IMR-90 (cell line): ENCODE measurements at regions not wholly inside any gene's neighbourhood (a gene's known extent, or its start where the extent isn't known, plus 50 kb on each side); places are given as distances from the start of the nearest gene placed in this dataset.

Experiments used
- ATAC-seq: fragments of 200-7000 bp; cut with Tn5 transposase; 2 replicates; pipeline ENCODE4 v1.9.1; 2020; ENCODE audit warnings: low read depth, mild to moderate bottlenecking, moderate library complexity
- BruUV-seq: library from RNA; stranded (reverse); fragments of 400-500 nt; replicated peaks from 2 replicates; lab custom pipeline; 2021; lab: Mats Ljungman, UMichigan
- CTCF ChIA-PET: fragments of 300-600 bp; formaldehyde crosslinking; extraction: SDS; loops from one replicate; lab custom pipeline; 2021; ENCODE audit warnings: antibody characterized with exemption; lab: Yijun Ruan, JAX
- POLR2A ChIA-PET: fragments of 300-600 bp; sonication (Branson Sonifier 250); formaldehyde crosslinking; loops from one replicate; lab custom pipeline; 2022; ENCODE audit warnings: antibody characterized with exemption; ENCODE audit not compliant: unreplicated experiment; lab: Charles Lee
- DNase-seq: peaks from one replicate; pipeline ENCODE4 v3.0.0; 2013
- H2AFZ ChIP-seq: replicated peaks from 2 replicates; pipeline ENCODE3; 2013; ENCODE audit warnings: low read length, mild to moderate bottlenecking; ENCODE audit not compliant: poor library complexity
- H2AK5ac ChIP-seq: 2 replicates; pipeline ENCODE4 v1.6.1; 2013; ENCODE audit warnings: low read depth, low read length, inconsistent platforms
- H2AK9ac ChIP-seq: replicated peaks from 2 replicates; pipeline ENCODE3; 2013; ENCODE audit warnings: mild to moderate bottlenecking, low read depth, low read length, moderate library complexity; ENCODE audit not compliant: poor library complexity
- H2BK120ac ChIP-seq: 2 replicates; pipeline ENCODE4 v1.6.1; 2013; ENCODE audit warnings: low read depth, low read length, inconsistent platforms
- H2BK15ac ChIP-seq: 3 replicates; pipeline ENCODE4 v1.6.1; 2013; ENCODE audit warnings: low read depth, low read length, inconsistent platforms
- H2BK20ac ChIP-seq: 2 replicates; pipeline ENCODE4 v1.6.1; 2013; ENCODE audit warnings: low read depth, mild to moderate bottlenecking, inconsistent platforms, low read length, moderate library complexity
- H2BK5ac ChIP-seq: 2 replicates; pipeline ENCODE4 v1.6.1; 2013; ENCODE audit warnings: mild to moderate bottlenecking, low read depth, low read length, inconsistent platforms; ENCODE audit not compliant: poor library complexity, severe bottlenecking
- H3K14ac ChIP-seq: replicated peaks from 2 replicates; pipeline ENCODE4 v1.6.1; 2013; ENCODE audit warnings: low read depth, low read length, inconsistent platforms
- H3K18ac ChIP-seq: 2 replicates; pipeline ENCODE4 v1.6.1; 2013; ENCODE audit warnings: low read depth, low read length, control low read depth
- H3K23ac ChIP-seq: 2 replicates; pipeline ENCODE4 v1.6.1; 2013; ENCODE audit warnings: low read depth, low read length, inconsistent platforms
- H3K27ac ChIP-seq: 2 replicates; pipeline ENCODE4 v1.5.1; 2013; ENCODE audit warnings: mild to moderate bottlenecking, control low read depth, low read length; ENCODE audit not compliant: insufficient read depth
- H3K27me3 ChIP-seq: 2 replicates; pipeline ENCODE4 v1.6.1; 2013; ENCODE audit warnings: low read length; ENCODE audit not compliant: control insufficient read depth, insufficient read depth
- H3K36me3 ChIP-seq: 2 replicates; pipeline ENCODE4 v1.6.1; 2013; ENCODE audit warnings: low read length, mixed read lengths; ENCODE audit not compliant: control insufficient read depth, insufficient read depth
- H3K4ac ChIP-seq: 2 replicates; pipeline ENCODE4 v1.6.1; 2013; ENCODE audit warnings: low read depth, low read length, inconsistent platforms
- H3K4me1 ChIP-seq: 2 replicates; pipeline ENCODE4 v1.6.1; 2013; ENCODE audit warnings: low read length, mixed read lengths; ENCODE audit not compliant: control insufficient read depth, insufficient read depth
- H3K4me2 ChIP-seq: 2 replicates; pipeline ENCODE4 v1.6.1; 2013; ENCODE audit warnings: low read depth, mild to moderate bottlenecking, control low read depth, low read length, moderate library complexity
- H3K4me3 ChIP-seq: 2 replicates; pipeline ENCODE4 v1.5.1; 2013; ENCODE audit warnings: low read depth, mild to moderate bottlenecking, control low read depth, low read length, moderate library complexity; ENCODE audit not compliant: insufficient read depth
- H3K56ac ChIP-seq: 2 replicates; pipeline ENCODE4 v1.6.1; 2013; ENCODE audit warnings: low read length, inconsistent platforms; ENCODE audit not compliant: insufficient read depth; ENCODE audit errors: extremely low read depth
- H3K79me1 ChIP-seq, 2 experiments: 2 replicates each; pipeline ENCODE4 v1.6.1; 2013; ENCODE audit warnings: low read length in 2 of 2, inconsistent platforms in 1 of 2, low read depth in 1 of 2
- H3K9ac ChIP-seq: 2 replicates; pipeline ENCODE4 v1.6.1; 2013; ENCODE audit warnings: low read depth, low read length, control low read depth
- H3K9me1 ChIP-seq: 2 replicates; pipeline ENCODE4 v1.6.1; 2013; ENCODE audit warnings: low read length, inconsistent platforms; ENCODE audit not compliant: insufficient read depth
- H3K9me3 ChIP-seq: 2 replicates; pipeline ENCODE4 v1.6.1; 2013; ENCODE audit warnings: low read length; ENCODE audit not compliant: control insufficient read depth, insufficient read depth
- H4K20me1 ChIP-seq: 2 replicates; pipeline ENCODE4 v1.6.1; 2013; ENCODE audit warnings: low read length, inconsistent platforms; ENCODE audit not compliant: insufficient read depth
- H4K5ac ChIP-seq: 2 replicates; pipeline ENCODE4 v1.6.1; 2013; ENCODE audit warnings: mild to moderate bottlenecking, low read depth, low read length, control low read depth
- H4K8ac ChIP-seq, 2 experiments: 2 replicates each; pipeline ENCODE4 v1.6.1; 2013; ENCODE audit warnings: low read depth in 2 of 2, low read length in 2 of 2, control low read depth in 1 of 2, inconsistent platforms in 1 of 2
- H4K91ac ChIP-seq: 2 replicates; pipeline ENCODE4 v1.6.1; 2013; ENCODE audit warnings: low read depth, low read length, inconsistent platforms; ENCODE audit not compliant: insufficient read depth
- BHLHE40 ChIP-seq: fragments of 150-350 bp; IDR thresholded peaks from 2 replicates; pipeline ENCODE4 v1.6.1; 2016; ENCODE audit warnings: mild to moderate bottlenecking, low read depth, low read length
- CEBPB ChIP-seq: IDR thresholded peaks from 2 replicates; pipeline ENCODE4 v1.6.1; 2012; ENCODE audit warnings: low read depth, low read length, improper control_type of control experiment
- FOS ChIP-seq: fragments of 150-350 bp; IDR thresholded peaks from 2 replicates; pipeline ENCODE4 v1.6.1; 2016; ENCODE audit warnings: low read depth, low read length
- MAFK ChIP-seq: IDR thresholded peaks from 2 replicates; pipeline ENCODE4 v1.6.1; 2012; ENCODE audit warnings: low read depth, low read length, improper control_type of control experiment
- MAZ ChIP-seq: IDR thresholded peaks from 2 replicates; pipeline ENCODE4 v1.6.1; 2012; ENCODE audit warnings: low read depth, mild to moderate bottlenecking, low read length, improper control_type of control experiment, moderate library complexity, borderline replicate concordance
- MXI1 ChIP-seq: IDR thresholded peaks from 2 replicates; pipeline ENCODE4 v1.6.1; 2012; ENCODE audit warnings: low read depth, mild to moderate bottlenecking, low read length, moderate library complexity, borderline replicate concordance
- NFE2L2 ChIP-seq: fragments of 150-350 bp; IDR thresholded peaks from 2 replicates; pipeline ENCODE4 v1.6.1; 2016; ENCODE audit warnings: low read depth, mild to moderate bottlenecking, low read length
- RAD21 ChIP-seq: IDR thresholded peaks from 2 replicates; pipeline ENCODE4 v1.6.1; 2012; ENCODE audit warnings: low read length, improper control_type of control experiment
- RCOR1 ChIP-seq: IDR thresholded peaks from 2 replicates; pipeline ENCODE4 v1.6.1; 2012; ENCODE audit warnings: mild to moderate bottlenecking, low read length, improper control_type of control experiment; ENCODE audit not compliant: insufficient replicate concordance
- RFX5 ChIP-seq: IDR thresholded peaks from 2 replicates; pipeline ENCODE4 v1.8.0; 2012; ENCODE audit warnings: low read depth, mild to moderate bottlenecking, low read length, moderate library complexity
- SMC3 ChIP-seq: fragments of 150-350 bp; IDR thresholded peaks from 2 replicates; pipeline ENCODE4 v1.6.1; 2016; ENCODE audit warnings: low read depth, mild to moderate bottlenecking, antibody characterized with exemption, low read length, moderate library complexity
- WGBS, 2 experiments: methylation state at CpG; one replicate each; pipeline versions ENCODE4 v1.1.5 to v1.1.7; 2013; ENCODE audit warnings: missing lambda C conversion rate in 2 of 2; ENCODE audit not compliant: insufficient read length in 1 of 2; ENCODE audit errors: extremely low coverage in 2 of 2; 5-methylcytosine and 5-hydroxymethylcytosine counted together
- dilution Hi-C: fragments of 300-500 bp; cut with HindIII; formaldehyde crosslinking; loops from one replicate; pipeline ENCODE4 v1.14.3; 2018; ENCODE audit warnings: low sequenced_read_pairs; ENCODE audit not compliant: unreplicated experiment
- in situ Hi-C: fragments of 300-500 bp; cut with MboI; formaldehyde crosslinking; loops from 3 replicates; pipeline ENCODE4 v1.14.3; 2019; ENCODE audit warnings: low sequenced_read_pairs, inconsistent platforms, mixed read lengths
- intact Hi-C: fragments of 100-400 bp; cut with micrococcal nuclease; formaldehyde crosslinking; loops from 2 replicates; pipeline ENCODE4 v1.10.0; 2022
- TF ChIP-seq, protein P1 (sequence below): fragments of 150-350 bp; IDR thresholded peaks from 2 replicates; pipeline ENCODE4 v1.6.1; 2017; ENCODE audit warnings: mild to moderate bottlenecking, antibody characterized with exemption, low read length, low read depth
- TF ChIP-seq, protein P2 (sequence below): fragments of 150-350 bp; IDR thresholded peaks from 2 replicates; pipeline ENCODE4 v1.6.1; 2016; ENCODE audit warnings: low read depth, mild to moderate bottlenecking, low read length, moderate library complexity, borderline replicate concordance
- TF ChIP-seq, protein P3 (sequence below): conservative IDR thresholded peaks from 2 replicates; pipeline ENCODE4 v1.5.1; 2012; ENCODE audit warnings: mild to moderate bottlenecking, low read depth, low read length, improper control_type of control experiment

DNA sequence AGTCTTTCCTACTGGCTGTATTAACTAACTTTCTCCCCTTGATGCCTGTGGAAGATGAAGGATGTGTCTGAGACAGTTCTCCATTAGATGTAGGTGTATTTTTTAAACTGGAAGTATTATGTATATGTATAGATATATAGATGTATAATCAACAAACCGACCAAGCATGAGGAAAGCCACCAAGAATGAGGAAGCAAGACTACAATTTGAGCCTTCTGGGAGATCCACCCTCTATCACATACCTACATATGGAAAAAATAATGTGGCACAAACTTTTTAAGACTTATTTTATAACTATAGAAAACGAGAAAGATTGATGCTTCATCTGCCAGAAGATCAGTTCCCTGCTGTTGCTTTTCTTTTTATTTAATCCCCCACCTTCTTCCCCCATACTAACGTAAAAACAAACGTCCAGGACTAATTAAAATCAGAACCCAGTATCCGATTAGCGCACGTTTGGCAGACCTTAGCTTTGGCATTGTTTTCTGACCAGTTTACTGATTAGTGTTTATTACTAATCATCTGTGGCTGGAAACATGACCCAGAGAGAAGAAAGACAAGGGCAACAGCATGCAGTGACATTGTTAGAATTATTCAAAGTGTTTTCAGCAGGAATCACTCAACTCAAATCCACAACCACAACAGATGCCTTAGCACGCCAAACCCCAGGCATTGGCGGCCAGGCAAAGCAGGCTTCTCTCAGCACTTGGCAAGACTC is 490.2 kb downstream of the EBF1 start:
- H4K20me1 ChIP-seq: no peaks in the 10 kb centered on the region
- H3K36me3 ChIP-seq: no peaks in the 10 kb centered on the region
- CTCF ChIA-PET: no interaction called here
- H3K56ac ChIP-seq: no peak overlapping the region
- no peak overlapping the region for H2AFZ ChIP-seq
- H4K8ac ChIP-seq: no peak overlapping the region
- no peak overlapping the region for H2AK5ac ChIP-seq
- H3K9ac ChIP-seq: no peak overlapping the region
- H3K18ac ChIP-seq: no peak overlapping the region
- no TSS peak for BruUV-seq
- H2BK15ac ChIP-seq: no peak overlapping the region
- H4K91ac ChIP-seq: no peak overlapping the region
- in situ Hi-C loops: no loop called here
- TF ChIP-seq MAFK (no peak), RFX5 (no peak), BHLHE40 (no peak), SMC3 (no peak), FOS (no peak), CEBPB (no peak), MXI1 (no peak), RCOR1 (no peak), MAZ (no peak), RAD21 (no peak), NFE2L2 (no peak)
- TF ChIP-seq, protein P1, sequence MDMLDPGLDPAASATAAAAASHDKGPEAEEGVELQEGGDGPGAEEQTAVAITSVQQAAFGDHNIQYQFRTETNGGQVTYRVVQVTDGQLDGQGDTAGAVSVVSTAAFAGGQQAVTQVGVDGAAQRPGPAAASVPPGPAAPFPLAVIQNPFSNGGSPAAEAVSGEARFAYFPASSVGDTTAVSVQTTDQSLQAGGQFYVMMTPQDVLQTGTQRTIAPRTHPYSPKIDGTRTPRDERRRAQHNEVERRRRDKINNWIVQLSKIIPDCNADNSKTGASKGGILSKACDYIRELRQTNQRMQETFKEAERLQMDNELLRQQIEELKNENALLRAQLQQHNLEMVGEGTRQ: no peak
- TF ChIP-seq, protein P2, sequence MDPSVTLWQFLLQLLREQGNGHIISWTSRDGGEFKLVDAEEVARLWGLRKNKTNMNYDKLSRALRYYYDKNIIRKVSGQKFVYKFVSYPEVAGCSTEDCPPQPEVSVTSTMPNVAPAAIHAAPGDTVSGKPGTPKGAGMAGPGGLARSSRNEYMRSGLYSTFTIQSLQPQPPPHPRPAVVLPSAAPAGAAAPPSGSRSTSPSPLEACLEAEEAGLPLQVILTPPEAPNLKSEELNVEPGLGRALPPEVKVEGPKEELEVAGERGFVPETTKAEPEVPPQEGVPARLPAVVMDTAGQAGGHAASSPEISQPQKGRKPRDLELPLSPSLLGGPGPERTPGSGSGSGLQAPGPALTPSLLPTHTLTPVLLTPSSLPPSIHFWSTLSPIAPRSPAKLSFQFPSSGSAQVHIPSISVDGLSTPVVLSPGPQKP: no peak
- TF ChIP-seq, protein P3, sequence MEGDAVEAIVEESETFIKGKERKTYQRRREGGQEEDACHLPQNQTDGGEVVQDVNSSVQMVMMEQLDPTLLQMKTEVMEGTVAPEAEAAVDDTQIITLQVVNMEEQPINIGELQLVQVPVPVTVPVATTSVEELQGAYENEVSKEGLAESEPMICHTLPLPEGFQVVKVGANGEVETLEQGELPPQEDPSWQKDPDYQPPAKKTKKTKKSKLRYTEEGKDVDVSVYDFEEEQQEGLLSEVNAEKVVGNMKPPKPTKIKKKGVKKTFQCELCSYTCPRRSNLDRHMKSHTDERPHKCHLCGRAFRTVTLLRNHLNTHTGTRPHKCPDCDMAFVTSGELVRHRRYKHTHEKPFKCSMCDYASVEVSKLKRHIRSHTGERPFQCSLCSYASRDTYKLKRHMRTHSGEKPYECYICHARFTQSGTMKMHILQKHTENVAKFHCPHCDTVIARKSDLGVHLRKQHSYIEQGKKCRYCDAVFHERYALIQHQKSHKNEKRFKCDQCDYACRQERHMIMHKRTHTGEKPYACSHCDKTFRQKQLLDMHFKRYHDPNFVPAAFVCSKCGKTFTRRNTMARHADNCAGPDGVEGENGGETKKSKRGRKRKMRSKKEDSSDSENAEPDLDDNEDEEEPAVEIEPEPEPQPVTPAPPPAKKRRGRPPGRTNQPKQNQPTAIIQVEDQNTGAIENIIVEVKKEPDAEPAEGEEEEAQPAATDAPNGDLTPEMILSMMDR: no peak
- H3K9me1 ChIP-seq: no peaks in the 10 kb centered on the region
- no peak overlapping the region for H3K14ac ChIP-seq
- H2BK20ac ChIP-seq: no peak overlapping the region
- intact Hi-C loops: no loop called here
- no peak overlapping the region for H2BK5ac ChIP-seq
- POLR2A ChIA-PET: no interaction called here
- ATAC-seq: no peak
- no peaks in the 10 kb centered on the region for H3K79me1 ChIP-seq
- H3K27me3 ChIP-seq: no peaks in the 10 kb centered on the region
- H3K4me3 ChIP-seq: no peak overlapping the region
- no CpG with 5 or more reads among the region's 9 CpGs for WGBS, 2 experiments
- H2BK120ac ChIP-seq: no peak overlapping the region
- no peaks in the 10 kb centered on the region for H3K4me1 ChIP-seq
- no peak overlapping the region for H4K5ac ChIP-seq
- H3K9me3 ChIP-seq: 0 out of 2 replicates have a peak, but pooled peaks cover 2% of the 10 kb centered on the region
- no peak overlapping the region for H3K4me2 ChIP-seq
- DNase-seq: no peak
- H3K27ac ChIP-seq: no peak overlapping the region
- dilution Hi-C loops: no loop called here
- no peak overlapping the region for H2AK9ac ChIP-seq
- no peak overlapping the region for H3K23ac ChIP-seq
- H3K4ac ChIP-seq: no peak overlapping the region
